ENCODE measurements at regions not wholly inside any gene's neighbourhood (a gene's known extent, or its start where the extent isn't known, plus 50 kb on each side); places are given as distances from the start of the nearest gene placed in this dataset.

GRCh38 chr4:23967281-23967680 lies 77.4 kb upstream of the PPARGC1A start:
- 95% methylated on average over 10 of the region's 10 CpGs for WGBS
- H3K4me1 ChIP-seq (ENCODE audit: control insufficient read depth in 4 of 4, insufficient read depth in 4 of 4, low read length in 3 of 4) = peaks cover 0 to 14% (median under 1%) of the 10 kb centered on the region in 4 donors
- no peaks in the 10 kb centered on the region for H3K27me3 ChIP-seq (ENCODE audit: control insufficient read depth in 4 of 4, insufficient read depth in 4 of 4, low read length in 3 of 4)
- no peaks in the 10 kb centered on the region for H3K36me3 ChIP-seq (ENCODE audit: control insufficient read depth in 4 of 4, insufficient read depth in 3 of 4, low read depth in 1 of 4, low read length in 3 of 4)
- H3K9ac ChIP-seq (ENCODE audit: low read depth in 1 of 2, low read length in 2 of 2) = no peak overlapping the region
- TF ChIP-seq TAF1 (conservative IDR thresholded peaks at IDR 0.05) = no peak
- TF ChIP-seq EGR1 (IDR thresholded peaks at IDR 0.05; ENCODE audit: low read depth in 2 of 2) = no peak
- no peak for TF ChIP-seq HNF4A (conservative IDR thresholded peaks at IDR 0.05)
- TF ChIP-seq JUND (IDR thresholded peaks at IDR 0.05) = no peak
- no peak for TF ChIP-seq GABPA (IDR thresholded peaks at IDR 0.05 in 1 of 2, conservative IDR thresholded peaks at IDR 0.05 in 1 of 2)
- TF ChIP-seq FOXA2 (IDR thresholded peaks at IDR 0.05) = no peak
- no peak for TF ChIP-seq YY1 (IDR thresholded peaks at IDR 0.05)
- no peak for TF ChIP-seq MAX (IDR thresholded peaks at IDR 0.05)
- no peak for TF ChIP-seq CTCF (IDR thresholded peaks at IDR 0.05; ENCODE audit: low read depth, low read length, missing input control)
- no peak for TF ChIP-seq HNF4G (IDR thresholded peaks at IDR 0.05)
- no peak for TF ChIP-seq RAD21 (IDR thresholded peaks at IDR 0.05)
- TF ChIP-seq FOXA1 (IDR thresholded peaks at IDR 0.05) = no peak
- TF ChIP-seq SP1 (IDR thresholded peaks at IDR 0.05) = no peak
- no peak for TF ChIP-seq RXRA (IDR thresholded peaks at IDR 0.05)
- TF ChIP-seq NR2F2 (IDR thresholded peaks at IDR 0.05) = no peak
- TF ChIP-seq ZBTB33 (IDR thresholded peaks at IDR 0.05) = no peak
- no peak for TF ChIP-seq ATF3 (IDR thresholded peaks at IDR 0.05)
- no peak overlapping the region for H3K27ac ChIP-seq (ENCODE audit: low read depth in 1 of 2, low read length in 2 of 2)
- H3K4me3 ChIP-seq (ENCODE audit: low read depth in 1 of 3, low read length in 3 of 3) = no peak overlapping the region
- H3K9me3 ChIP-seq (ENCODE audit: control insufficient read depth in 4 of 4, low read length in 3 of 4) = no peaks in the 10 kb centered on the region
- no peak for DNase-seq (ENCODE audit: low spot score)

GRCh38 chr4:23966725-23967124 lies 76.9 kb upstream of the PPARGC1A start:
- Histone ChIP-seq H3K4me1 (ENCODE audit: control insufficient read depth in 4 of 4, insufficient read depth in 4 of 4, low read length in 3 of 4) (peaks cover 0 to 14% (median under 1%) of the 10 kb centered on the region in 4 donors), H3K27ac (ENCODE audit: low read depth in 1 of 2, low read length in 2 of 2) (no peak overlapping the region), H3K9ac (ENCODE audit: low read depth in 1 of 2, low read length in 2 of 2) (no peak overlapping the region), H3K27me3 (ENCODE audit: control insufficient read depth in 4 of 4, insufficient read depth in 4 of 4, low read length in 3 of 4) (no peaks in the 10 kb centered on the region), H3K36me3 (ENCODE audit: control insufficient read depth in 4 of 4, insufficient read depth in 3 of 4, low read depth in 1 of 4, low read length in 3 of 4) (no peaks in the 10 kb centered on the region), H3K4me3 (ENCODE audit: low read depth in 1 of 3, low read length in 3 of 3) (no peak overlapping the region), H3K9me3 (ENCODE audit: control insufficient read depth in 4 of 4, low read length in 3 of 4) (no peaks in the 10 kb centered on the region)
- TF ChIP-seq RAD21 (IDR thresholded peaks at IDR 0.05) (peak in 1 of 2 donors; percentile 45), MAX (IDR thresholded peaks at IDR 0.05) (no peak), ZBTB33 (IDR thresholded peaks at IDR 0.05) (no peak)
- DNase-seq (ENCODE audit: low spot score) = no peak
- 92% methylated on average over 1 of the region's 1 CpG for WGBS
